Liver (tissue), 2 donors: ENCODE measurements at regions not wholly inside any gene's neighbourhood (a gene's known extent, or its start where the extent isn't known, plus 50 kb on each side); places are given as distances from the start of the nearest gene placed in this dataset.

ENCODE experiments used
- JUND ChIP-seq, 2 donors: IDR thresholded peaks; 2 replicates each; pipeline ENCODE4 v1.6.1; 2016; ENCODE audit warnings: antibody characterized with exemption in 2 of 2
- TF ChIP-seq, protein P1 (sequence below): IDR thresholded peaks from 2 replicates; pipeline ENCODE4 v1.6.1; 2016; ENCODE audit warnings: antibody characterized with exemption
- donor health status: healthy.

DNA sequence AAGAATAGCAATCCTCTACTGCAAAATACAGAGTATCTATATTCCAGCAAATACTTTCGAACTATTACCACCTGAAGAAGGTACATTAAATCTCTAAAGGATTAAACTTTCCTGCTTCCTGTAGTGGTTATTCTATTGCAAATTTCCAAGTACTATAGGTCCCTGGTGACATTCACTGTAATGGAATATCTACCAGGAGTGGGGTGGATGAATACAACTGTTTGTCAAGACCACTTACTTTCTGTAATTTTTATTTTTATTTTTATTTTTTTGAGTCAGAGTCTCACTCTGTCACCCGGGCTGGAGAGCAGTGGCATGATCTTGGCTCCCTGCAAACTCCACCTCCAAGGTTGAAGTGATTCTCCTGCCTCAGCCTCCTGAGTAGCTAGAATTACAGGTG lies 389.5 kb downstream of the TMEM114 start:
- TF ChIP-seq, protein P1, sequence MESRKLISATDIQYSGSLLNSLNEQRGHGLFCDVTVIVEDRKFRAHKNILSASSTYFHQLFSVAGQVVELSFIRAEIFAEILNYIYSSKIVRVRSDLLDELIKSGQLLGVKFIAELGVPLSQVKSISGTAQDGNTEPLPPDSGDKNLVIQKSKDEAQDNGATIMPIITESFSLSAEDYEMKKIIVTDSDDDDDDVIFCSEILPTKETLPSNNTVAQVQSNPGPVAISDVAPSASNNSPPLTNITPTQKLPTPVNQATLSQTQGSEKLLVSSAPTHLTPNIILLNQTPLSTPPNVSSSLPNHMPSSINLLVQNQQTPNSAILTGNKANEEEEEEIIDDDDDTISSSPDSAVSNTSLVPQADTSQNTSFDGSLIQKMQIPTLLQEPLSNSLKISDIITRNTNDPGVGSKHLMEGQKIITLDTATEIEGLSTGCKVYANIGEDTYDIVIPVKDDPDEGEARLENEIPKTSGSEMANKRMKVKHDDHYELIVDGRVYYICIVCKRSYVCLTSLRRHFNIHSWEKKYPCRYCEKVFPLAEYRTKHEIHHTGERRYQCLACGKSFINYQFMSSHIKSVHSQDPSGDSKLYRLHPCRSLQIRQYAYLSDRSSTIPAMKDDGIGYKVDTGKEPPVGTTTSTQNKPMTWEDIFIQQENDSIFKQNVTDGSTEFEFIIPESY, result no peak
- TF ChIP-seq JUND (IDR thresholded peaks at IDR 0.05), result no peak
